Aorta (tissue), 5 donors: ENCODE measurements at regions not wholly inside any gene's neighbourhood (a gene's known extent, or its start where the extent isn't known, plus 50 kb on each side); places are given as distances from the start of the nearest gene placed in this dataset.

Experiments used
- ATAC-seq: fragments of 200-7000 bp; cut with Tn5 transposase; one replicate; pipeline ENCODE4 v1.9.1; 2022; ENCODE audit warnings: moderate library complexity; ENCODE audit not compliant: low FRiP score
- DNase-seq, 2 donors: peaks; one replicate each; pipeline ENCODE4 v3.0.0-alpha.2; 2020
- H3K27ac ChIP-seq, 2 donors: one replicate each; pipeline ENCODE4 v1.5.1; 2013; ENCODE audit warnings: low read length in 2 of 2, mild to moderate bottlenecking in 2 of 2, moderate library complexity in 2 of 2, control low read depth in 1 of 2, inconsistent platforms in 1 of 2, low read depth in 1 of 2
- H3K27me3 ChIP-seq, 2 donors: one replicate each; pipeline ENCODE4 v1.6.1; 2013; ENCODE audit warnings: control low read depth in 1 of 2, low read length in 1 of 2, mild to moderate bottlenecking in 1 of 2, moderate library complexity in 1 of 2; ENCODE audit not compliant: insufficient read depth in 2 of 2, control insufficient read depth in 1 of 2
- H3K36me3 ChIP-seq, 2 donors: one replicate each; pipeline ENCODE4 v1.6.1; 2013; ENCODE audit warnings: control low read depth in 1 of 2, low read length in 1 of 2, mild to moderate bottlenecking in 1 of 2; ENCODE audit not compliant: insufficient read depth in 2 of 2, control insufficient read depth in 1 of 2
- H3K4me1 ChIP-seq, 2 donors: one replicate each; pipeline ENCODE4 v1.6.1; 2013; ENCODE audit warnings: low read length in 2 of 2, control low read depth in 1 of 2, mild to moderate bottlenecking in 1 of 2, moderate library complexity in 1 of 2; ENCODE audit not compliant: insufficient read depth in 2 of 2, control insufficient read depth in 1 of 2
- H3K4me3 ChIP-seq, 2 donors: one replicate each; pipeline ENCODE4 v1.5.1; 2013; ENCODE audit warnings: low read length in 2 of 2, control low read depth in 1 of 2, mild to moderate bottlenecking in 1 of 2
- H3K9me3 ChIP-seq: one replicate; pipeline ENCODE4 v1.6.1; 2013; ENCODE audit warnings: mild to moderate bottlenecking, low read length; ENCODE audit not compliant: control insufficient read depth
- WGBS, 2 donors: extraction: QIAGEN DNeasy Blood & Tissue Kit; methylation state at CpG; one replicate each; pipeline ENCODE4 v1.1.7; 2013; 5-methylcytosine and 5-hydroxymethylcytosine counted together
- intact Hi-C, 2 donors: fragments of 100-400 bp; cut with DNase I; formaldehyde crosslinking; loops; one replicate each; pipeline versions ENCODE4 v1.14.2 to v1.15.0; 2022
- donor health status: healthy with polysubstance abuse.
- donor health status: Bipolar disorder and iron deficiency.
- donor health status: DM: no; HTN: no; CAD: no.
- donor health status: DM: no; HTN: no; CAD: no.
- donor health status: DM: yes; HTN: yes; CAD: no.

DNA sequence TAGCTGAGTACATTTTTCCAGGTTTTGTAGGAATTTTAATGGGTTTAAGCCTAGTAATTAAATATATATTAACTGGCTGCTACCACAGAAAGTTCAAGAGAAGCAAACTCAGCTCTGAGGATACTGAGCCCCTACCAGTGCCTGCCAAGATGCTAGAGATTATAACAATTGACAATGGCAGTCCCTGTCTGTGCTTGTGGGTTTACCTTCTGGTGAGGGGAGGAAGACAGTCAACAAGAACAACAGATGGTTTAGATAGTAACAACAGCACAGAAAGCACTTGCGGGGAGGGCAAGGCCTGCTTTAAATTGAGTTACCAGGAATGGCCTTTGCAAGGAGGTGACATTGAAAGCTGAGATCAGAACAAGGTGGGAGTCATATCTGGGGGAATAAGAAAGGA, 56.6 kb upstream of the ARHGEF3 start:
- ATAC-seq: no peak
- Histone ChIP-seq H3K27ac (no peak overlapping the region), H3K36me3 (no peaks in the 10 kb centered on the region), H3K9me3 (no peaks in the 10 kb centered on the region), H3K4me1 (no peaks in the 10 kb centered on the region), H3K27me3 (no peaks in the 10 kb centered on the region), H3K4me3 (no peak overlapping the region)
- no peak for DNase-seq
- 93 to 98% methylated on average over 1 of the region's 1 CpG for WGBS, 2 donors
- intact Hi-C loops: no loop called here

DNA sequence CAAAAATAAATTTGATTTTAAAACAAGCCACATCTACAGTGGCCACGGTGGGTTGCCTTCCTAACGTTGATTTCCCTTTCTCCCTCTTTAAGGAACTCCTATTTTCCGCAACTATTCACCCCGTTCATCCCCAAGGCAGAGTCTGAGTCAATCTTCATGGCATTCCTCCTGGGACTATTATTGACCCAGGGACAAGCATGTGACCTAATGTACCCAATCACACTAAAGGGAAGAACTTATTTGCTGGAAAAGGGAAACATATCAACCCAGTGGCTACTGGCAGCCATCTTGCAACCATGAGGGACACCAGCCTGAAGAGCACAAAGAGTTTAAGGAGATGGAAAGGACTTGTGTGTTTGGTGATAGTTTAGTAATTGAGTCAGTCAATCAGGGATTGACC, 55.4 kb upstream of the ARHGEF3 start:
- DNase-seq (no peak), ATAC-seq (no peak)
- Histone ChIP-seq H3K4me1 (no peaks in the 10 kb centered on the region), H3K9me3 (no peaks in the 10 kb centered on the region), H3K4me3 (no peak overlapping the region), H3K27me3 (no peaks in the 10 kb centered on the region), H3K36me3 (no peaks in the 10 kb centered on the region), H3K27ac (no peak overlapping the region)
- 20 to 30% methylated on average over 4 of the region's 4 CpGs for WGBS, 2 donors
- intact Hi-C loops: no loop called here

DNA sequence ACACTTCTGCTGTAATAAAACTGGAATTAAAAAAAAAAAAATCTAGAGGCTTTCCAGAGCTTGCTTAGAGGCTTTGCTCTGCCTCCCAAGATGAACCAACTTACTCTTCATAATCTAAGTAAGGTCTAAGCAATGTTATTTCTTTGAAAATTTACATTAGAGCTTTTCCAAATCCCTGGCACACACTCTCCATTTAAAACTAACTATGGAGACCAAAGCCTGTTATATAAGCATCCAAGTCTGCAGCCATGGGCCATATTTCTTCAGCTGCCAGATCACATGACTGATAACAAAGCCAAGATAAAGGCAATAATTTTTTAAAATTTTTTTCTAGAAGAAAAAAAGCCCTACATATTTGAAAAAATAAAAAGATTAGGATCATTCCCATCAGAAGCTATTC, 55.0 kb upstream of the ARHGEF3 start:
- no peaks in the 10 kb centered on the region for H3K4me1 ChIP-seq
- no peaks in the 10 kb centered on the region for H3K9me3 ChIP-seq
- no peak overlapping the region for H3K4me3 ChIP-seq
- no peaks in the 10 kb centered on the region for H3K36me3 ChIP-seq
- ATAC-seq: no peak
- H3K27me3 ChIP-seq: no peaks in the 10 kb centered on the region
- H3K27ac ChIP-seq: no peak overlapping the region
- intact Hi-C loops: no loop called here
- DNase-seq: no peak

DNA sequence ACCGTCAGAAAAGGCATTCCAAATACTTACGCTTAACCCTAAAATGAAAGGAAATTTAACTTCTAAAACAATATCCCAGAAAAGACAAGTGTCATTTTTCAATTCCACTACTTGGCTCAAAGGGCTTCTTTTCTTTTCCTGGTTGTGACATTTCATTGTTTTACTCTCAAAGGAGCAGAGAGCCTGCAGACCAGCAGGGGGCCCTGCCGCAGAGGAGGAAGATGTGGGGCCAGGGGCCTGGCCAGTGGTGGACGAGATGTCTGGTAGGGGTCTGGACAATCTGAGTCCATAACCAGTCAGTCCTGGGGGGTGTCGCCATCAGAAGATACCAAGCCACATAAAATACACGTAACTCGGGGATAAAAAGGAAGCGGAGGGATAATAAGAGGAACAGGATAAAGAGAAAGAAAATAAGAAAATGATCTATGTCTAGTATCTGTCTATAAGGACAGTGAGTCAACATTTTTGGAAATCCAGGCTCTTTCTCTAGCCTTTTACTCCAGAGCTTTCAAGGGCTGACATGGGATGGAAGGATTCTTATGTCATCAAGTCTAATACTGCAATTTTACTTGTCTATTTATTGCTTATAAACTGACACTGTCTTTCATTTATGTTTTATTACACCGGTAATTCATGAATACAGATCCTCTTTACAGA, 54.2 kb upstream of the ARHGEF3 start:
- Histone ChIP-seq H3K36me3 (no peaks in the 10 kb centered on the region), H3K27me3 (no peaks in the 10 kb centered on the region), H3K27ac (no peak overlapping the region), H3K9me3 (no peaks in the 10 kb centered on the region), H3K4me3 (no peak overlapping the region), H3K4me1 (no peaks in the 10 kb centered on the region)
- DNase-seq (peak in 1 of 2 donors; percentile 54), ATAC-seq (no peak)
- intact Hi-C loops: no loop called here
- WGBS, 2 donors: 51 to 69% methylated on average over 9 of the region's 9 CpGs

DNA sequence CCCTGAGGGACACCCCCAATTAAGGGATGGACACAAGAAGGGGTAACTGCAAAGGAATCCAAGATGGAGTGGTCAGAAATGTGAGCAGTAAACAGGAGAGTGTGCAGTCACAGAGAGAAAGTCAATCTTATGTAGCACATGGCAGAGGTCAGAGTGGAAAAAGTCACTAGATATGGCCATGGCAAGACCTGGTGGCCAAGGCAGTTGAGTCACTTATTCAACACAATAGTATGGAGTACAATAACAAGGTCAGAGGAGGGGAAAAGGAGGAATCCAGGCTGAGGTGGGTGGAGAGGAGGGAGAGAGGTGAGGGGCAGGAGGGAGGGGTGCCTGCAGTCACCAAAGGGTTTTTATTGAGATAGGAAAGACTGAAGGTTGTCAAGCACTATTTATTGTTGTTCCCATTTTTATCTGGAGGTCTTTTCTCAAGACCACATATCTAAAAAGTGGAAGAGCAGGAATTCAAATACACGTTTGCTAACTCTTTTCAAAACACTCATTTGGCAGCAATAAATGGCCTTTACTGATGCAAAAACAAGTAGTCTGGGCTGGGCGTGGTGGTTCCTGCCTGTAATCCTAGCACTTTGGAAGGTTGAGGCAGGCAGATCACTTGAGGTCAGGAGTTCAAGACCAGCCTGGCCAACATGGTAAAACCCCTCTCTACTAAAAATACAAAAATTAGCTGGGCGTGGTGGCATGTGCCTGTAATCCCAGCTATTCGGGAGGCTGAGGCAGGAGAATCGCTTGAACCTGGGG, 53.3 kb upstream of the ARHGEF3 start:
- no peaks in the 10 kb centered on the region for H3K27me3 ChIP-seq
- 66 to 70% methylated on average over 5 of the region's 5 CpGs for WGBS, 2 donors
- intact Hi-C loops: no loop called here
- H3K4me3 ChIP-seq: no peak overlapping the region
- ATAC-seq (no peak), DNase-seq (no peak)
- H3K36me3 ChIP-seq: no peaks in the 10 kb centered on the region
- no peaks in the 10 kb centered on the region for H3K4me1 ChIP-seq
- H3K27ac ChIP-seq: no peak overlapping the region
- no peaks in the 10 kb centered on the region for H3K9me3 ChIP-seq

DNA sequence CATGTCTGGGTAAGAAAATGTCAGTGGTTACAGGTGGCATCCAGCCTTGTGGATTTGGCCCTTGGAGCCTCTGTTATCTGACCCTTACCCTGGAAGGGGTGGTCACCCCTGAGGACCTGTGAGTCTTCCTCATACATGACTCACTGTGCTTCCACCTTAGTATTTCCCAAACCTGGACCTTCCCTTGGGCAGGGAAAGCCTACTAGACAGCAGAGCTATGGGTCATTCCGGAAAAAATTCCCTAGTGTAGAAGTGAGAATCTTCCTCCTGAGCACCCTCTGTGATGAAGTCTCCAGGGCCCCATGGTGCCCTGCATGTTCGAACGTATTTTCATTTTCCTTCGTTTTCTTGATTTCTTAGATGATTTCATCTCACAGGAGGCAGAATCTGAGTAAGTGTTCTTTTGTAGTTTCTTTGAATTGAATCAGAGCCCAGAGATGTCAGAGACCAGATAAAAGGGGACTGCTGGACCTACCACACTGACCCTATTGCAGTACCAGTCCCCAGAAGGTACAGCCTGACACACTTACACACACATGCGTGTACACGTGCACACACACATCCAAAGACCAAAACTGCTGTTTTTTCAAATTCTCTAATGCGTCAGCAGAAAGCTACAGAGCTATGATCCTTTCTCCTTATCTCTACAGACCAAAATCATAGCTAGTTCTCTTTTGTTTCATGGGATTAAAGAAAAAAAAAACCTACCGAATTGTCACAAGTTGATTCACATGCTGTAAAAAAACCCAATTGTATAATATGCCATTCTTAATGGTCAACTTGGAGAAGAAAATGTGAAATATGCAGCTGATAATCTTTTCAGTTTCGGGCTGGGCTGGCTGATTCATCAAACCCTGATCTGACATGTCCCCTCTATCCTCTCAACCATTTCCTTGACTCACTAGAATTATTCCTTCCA, 50.5 kb upstream of the ARHGEF3 start:
- intact Hi-C loops: no loop called here
- H3K36me3 ChIP-seq: no peaks in the 10 kb centered on the region
- WGBS, 2 donors: 75 to 82% methylated on average over 9 of the region's 9 CpGs
- H3K4me3 ChIP-seq: no peak overlapping the region
- no peaks in the 10 kb centered on the region for H3K4me1 ChIP-seq
- H3K9me3 ChIP-seq: no peaks in the 10 kb centered on the region
- DNase-seq (no peak), ATAC-seq (no peak)
- no peaks in the 10 kb centered on the region for H3K27me3 ChIP-seq
- no peak overlapping the region for H3K27ac ChIP-seq
